GM10248 (cell line): ENCODE measurements at regions not wholly inside any gene's neighbourhood (a gene's known extent, or its start where the extent isn't known, plus 50 kb on each side); places are given as distances from the start of the nearest gene placed in this dataset.

Source experiments
- CTCF ChIA-PET: fragments of 300-600 bp; sonication (Branson Sonifier 250); formaldehyde crosslinking; extraction: SDS; loops from one replicate; lab custom pipeline; 2021; ENCODE audit warnings: antibody characterized with exemption; lab: Yijun Ruan, JAX
- POLR2A ChIA-PET: fragments of 350-650 bp; sonication (Branson Sonifier 250); formaldehyde crosslinking; extraction: SDS; loops from one replicate; lab custom pipeline; 2020; ENCODE audit warnings: antibody characterized with exemption; lab: Yijun Ruan, JAX
- DNase-seq: peaks from one replicate; pipeline ENCODE4 v3.0.0; 2012; ENCODE audit errors: extremely low spot score
- CTCF ChIP-seq: IDR thresholded peaks from 2 replicates; pipeline ENCODE4 v1.5.1; 2012; ENCODE audit warnings: mild to moderate bottlenecking, low read depth; ENCODE audit errors: extremely low read depth, missing control alignments, control extremely low read depth

DNA sequence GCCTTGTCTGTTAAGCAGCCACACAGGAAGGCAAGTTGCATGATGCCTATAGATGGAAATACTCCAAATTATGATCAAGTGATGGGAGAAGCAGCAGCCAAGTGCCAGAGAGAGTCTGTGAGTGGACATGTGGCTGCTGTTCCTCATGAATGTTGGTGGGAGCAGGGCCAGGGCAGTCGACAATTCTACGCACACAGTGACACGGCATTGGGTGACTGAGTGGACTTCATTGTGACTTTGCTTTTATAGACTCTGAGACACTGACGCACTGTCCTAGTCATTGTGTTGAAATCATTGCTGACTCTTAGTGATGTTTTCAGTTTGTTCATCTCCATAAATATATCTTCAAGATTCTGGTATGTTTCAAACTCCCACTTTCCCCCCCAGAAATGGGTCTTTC is 246.3 kb upstream of the SEMA6D start:
- CTCF ChIA-PET = interaction anchor here (0.7 to 1.9 kb wide), 4 partner anchors 16 to 614 kb away, joined by 3 to 10 read pairs (median 3); no protein-coding TSS in a partner anchor
- POLR2A ChIA-PET = no interaction called here
- TF ChIP-seq CTCF = no peak
- no peak for DNase-seq

DNA sequence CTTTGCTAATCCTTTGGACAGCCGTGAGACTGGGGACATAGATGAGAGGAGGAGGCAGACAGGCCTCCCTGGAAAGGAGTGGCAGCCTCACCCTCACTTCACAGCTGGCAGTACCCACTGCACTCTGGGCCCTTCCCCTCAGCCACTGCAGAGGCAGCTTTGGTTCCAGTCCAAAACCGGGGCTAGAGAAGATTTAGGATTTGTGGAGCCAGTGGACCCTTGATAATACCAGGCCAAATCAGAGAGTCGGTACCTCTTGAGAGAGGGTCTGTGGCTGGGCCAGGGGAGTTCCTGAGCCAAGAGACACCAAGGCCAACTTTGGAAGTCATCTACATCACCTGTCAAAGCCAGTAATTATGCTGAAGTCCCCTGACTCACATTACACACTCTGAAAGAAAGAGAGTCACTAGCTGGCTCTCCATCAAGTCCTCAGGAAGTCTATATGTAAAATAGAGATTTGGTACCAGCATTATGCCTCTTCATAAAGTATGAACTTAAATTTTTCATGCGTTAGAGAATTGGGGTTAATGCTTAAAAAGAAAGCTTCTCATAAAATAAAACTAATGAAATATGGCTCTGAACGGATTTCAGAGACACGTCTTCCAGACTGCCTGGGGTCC is 244.1 kb upstream of the SEMA6D start:
- CTCF ChIA-PET = interaction anchor here (1.0 to 1.9 kb wide), 3 partner anchors 13 to 515 kb away, joined by 3 to 10 read pairs (median 4); no protein-coding TSS in a partner anchor

DNA sequence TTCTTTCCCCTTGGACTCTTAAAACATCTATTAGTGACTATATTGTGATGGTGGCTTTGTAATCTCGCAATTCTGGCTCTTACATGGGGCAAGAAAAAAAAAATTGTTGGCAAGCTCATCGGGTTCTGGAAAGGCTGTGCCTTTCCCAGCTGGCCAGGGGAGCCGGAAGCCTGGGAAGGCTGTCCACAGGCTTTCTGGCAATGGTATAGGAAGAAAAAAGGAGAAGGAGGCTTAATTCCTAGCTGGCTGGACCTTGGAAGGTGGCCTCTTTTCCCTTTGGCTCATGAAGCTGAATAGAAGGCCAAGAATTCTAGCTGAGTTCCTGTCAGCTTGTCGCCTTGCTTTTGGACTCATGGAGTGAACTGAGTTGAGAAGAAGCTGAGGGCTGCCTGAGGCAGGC is 243.5 kb upstream of the SEMA6D start:
- TF ChIP-seq CTCF = no peak
- POLR2A ChIA-PET = no interaction called here
- no peak for DNase-seq
- CTCF ChIA-PET = interaction anchor here (1.0 to 1.3 kb wide), 2 partner anchors 80 to 238 kb away, joined by 3 read pairs; no protein-coding TSS in a partner anchor

More for the DNA sequence above, 244.1 kb upstream of the SEMA6D start:
- POLR2A ChIA-PET = no interaction called here
- no peak for TF ChIP-seq CTCF
- DNase-seq = no peak

- no peak for TF ChIP-seq CTCF
- DNase-seq = no peak
- ChIA-PET CTCF (interaction anchor here (0.7 to 1.3 kb wide), 4 partner anchors 10 to 512 kb away, joined by 3 to 4 read pairs (median 4); no protein-coding TSS in a partner anchor), POLR2A (no interaction called here)
Measured at GRCh38 chr15:47475336-47475735, 242.0 kb upstream of the SEMA6D start.

GRCh38 chr15:47477341-47477740 is 240.0 kb upstream of the SEMA6D start:
- ChIA-PET POLR2A (no interaction called here), CTCF (no interaction called here)
- no peak for DNase-seq
- TF ChIP-seq CTCF = no peak

DNA sequence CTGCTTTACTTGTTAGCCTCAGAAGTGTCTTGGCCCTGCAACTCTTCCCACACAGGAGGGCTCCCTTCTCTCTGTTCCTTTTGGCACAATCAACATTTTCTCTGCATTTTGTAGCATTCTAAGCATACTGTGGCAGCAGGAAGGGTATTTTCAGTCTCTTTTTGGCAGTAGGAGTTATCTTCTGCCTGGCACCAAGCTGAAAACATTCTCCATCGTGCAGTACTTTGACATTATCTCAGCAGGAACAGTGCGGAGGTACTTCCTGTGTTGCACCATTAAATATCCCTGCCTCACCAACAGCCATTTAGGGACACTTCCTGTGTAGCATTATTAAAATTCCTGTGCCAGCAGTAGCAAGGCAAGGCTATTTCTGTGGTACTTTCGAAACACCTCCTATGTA is 233.2 kb upstream of the SEMA6D start:
- CTCF ChIA-PET = no interaction called here
- POLR2A ChIA-PET = no interaction called here

More for the DNA sequence above, 233.2 kb upstream of the SEMA6D start:
- TF ChIP-seq CTCF = no peak
- no peak for DNase-seq
